A673 (cell line): ENCODE measurements at regions not wholly inside any gene's neighbourhood (a gene's known extent, or its start where the extent isn't known, plus 50 kb on each side); places are given as distances from the start of the nearest gene placed in this dataset.

Source experiments
- BruUV-seq: library from RNA; stranded (reverse); fragments of 400-500 nt; replicated peaks from 2 replicates; lab custom pipeline; 2021; lab: Mats Ljungman, UMichigan
- CTCF ChIA-PET: fragments of 300-600 bp; sonication (Branson Sonifier 250); formaldehyde crosslinking; loops from one replicate; lab custom pipeline; 2022; ENCODE audit warnings: antibody characterized with exemption; lab: Charles Lee
- POLR2A ChIA-PET: fragments of 300-600 bp; sonication (Branson Sonifier 250); formaldehyde crosslinking; loops from one replicate; lab custom pipeline; 2022; ENCODE audit warnings: antibody characterized with exemption; ENCODE audit not compliant: low non-redundant PET; lab: Charles Lee
- DNase-seq: peaks from one replicate; pipeline ENCODE4 v3.0.0-alpha.2; 2015; ENCODE audit warnings: low spot score
- H3K27ac ChIP-seq: fragments of 200-600 bp; sonication (generic); 2 replicates; pipeline ENCODE4 v1.5.1; 2016; ENCODE audit warnings: mixed run types, low read depth, mild to moderate bottlenecking, mixed read lengths, antibody characterized with exemption, low read length; ENCODE audit not compliant: poor library complexity, severe bottlenecking
- H3K27me3 ChIP-seq: fragments of 200-600 bp; sonication (generic); replicated peaks from 2 replicates; pipeline ENCODE4 v1.6.1; 2017; ENCODE audit warnings: mixed run types, low read depth, mild to moderate bottlenecking, mixed read lengths, antibody characterized with exemption, low read length; ENCODE audit not compliant: insufficient read depth, poor library complexity
- H3K36me3 ChIP-seq: fragments of 200-600 bp; sonication (generic); 2 replicates; pipeline ENCODE4 v1.6.1; 2016; ENCODE audit warnings: mixed run types, mild to moderate bottlenecking, mixed read lengths, antibody characterized with exemption, low read length; ENCODE audit not compliant: insufficient read depth, poor library complexity, severe bottlenecking
- H3K4me1 ChIP-seq: fragments of 200-600 bp; sonication (generic); 2 replicates; pipeline ENCODE4 v1.6.1; 2017; ENCODE audit warnings: mixed run types, mild to moderate bottlenecking, mixed read lengths, antibody characterized with exemption, low read length; ENCODE audit not compliant: insufficient read depth, poor library complexity, severe bottlenecking
- H3K4me3 ChIP-seq: fragments of 200-600 bp; sonication (generic); 2 replicates; pipeline ENCODE4 v1.5.1; 2016; ENCODE audit warnings: low read depth, mixed run types, mild to moderate bottlenecking, mixed read lengths, low read length; ENCODE audit not compliant: poor library complexity, severe bottlenecking
- H3K9me3 ChIP-seq: fragments of 200-600 bp; sonication (generic); 2 replicates; pipeline ENCODE4 v1.6.1; 2016; ENCODE audit warnings: mixed run types, low read depth, mild to moderate bottlenecking, mixed read lengths, antibody characterized with exemption, low read length; ENCODE audit not compliant: poor library complexity, severe bottlenecking
- EZH2 ChIP-seq: fragments of 200-600 bp; sonication (generic); IDR thresholded peaks from 2 replicates; pipeline ENCODE4 v1.6.1; 2017; ENCODE audit warnings: borderline replicate concordance, low read depth, mild to moderate bottlenecking, mixed read lengths, antibody characterized with exemption, low read length; ENCODE audit not compliant: poor library complexity, severe bottlenecking
- intact Hi-C: fragments of 100-400 bp; cut with micrococcal nuclease; formaldehyde crosslinking; loops from one replicate; pipeline ENCODE4 v1.10.0; 2022; ENCODE audit not compliant: unreplicated experiment
- TF ChIP-seq, protein P1 (sequence below): fragments of 300-800, 200-600 bp; sonication (generic); conservative IDR thresholded peaks from 2 replicates; pipeline ENCODE4 v1.5.1; 2017; ENCODE audit warnings: low read depth, mild to moderate bottlenecking, antibody characterized with exemption, low read length, moderate library complexity, mixed read lengths

DNA sequence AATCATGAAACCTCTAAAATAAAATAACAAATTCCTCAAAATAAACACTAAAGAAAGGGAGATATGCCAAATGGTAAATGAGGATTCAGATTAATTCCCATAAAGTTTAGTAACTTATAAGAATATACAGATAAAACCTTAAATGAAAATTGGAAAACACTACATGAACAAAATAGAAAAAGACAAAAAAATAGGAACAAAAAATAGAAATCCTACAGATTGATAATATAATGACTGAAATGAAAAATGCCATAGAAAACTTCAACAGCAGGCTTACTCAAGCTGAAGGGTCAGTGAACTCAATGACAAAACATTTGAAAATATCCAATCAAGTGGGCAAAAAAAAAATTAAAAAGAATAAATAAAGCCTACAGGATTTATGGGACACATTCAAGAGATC is 1784.8 kb downstream of the PCDH9 start:
- Histone ChIP-seq H3K9me3 (no peaks in the 10 kb centered on the region), H3K27ac (no peak overlapping the region), H3K4me3 (no peak overlapping the region), H3K36me3 (no peaks in the 10 kb centered on the region), H3K4me1 (no peaks in the 10 kb centered on the region), H3K27me3 (no peaks in the 10 kb centered on the region)
- BruUV-seq, result no TSS peak
- no peak for DNase-seq
- ChIA-PET CTCF (no interaction called here), POLR2A (no interaction called here)
- TF ChIP-seq EZH2, result no peak
- TF ChIP-seq, protein P1, sequence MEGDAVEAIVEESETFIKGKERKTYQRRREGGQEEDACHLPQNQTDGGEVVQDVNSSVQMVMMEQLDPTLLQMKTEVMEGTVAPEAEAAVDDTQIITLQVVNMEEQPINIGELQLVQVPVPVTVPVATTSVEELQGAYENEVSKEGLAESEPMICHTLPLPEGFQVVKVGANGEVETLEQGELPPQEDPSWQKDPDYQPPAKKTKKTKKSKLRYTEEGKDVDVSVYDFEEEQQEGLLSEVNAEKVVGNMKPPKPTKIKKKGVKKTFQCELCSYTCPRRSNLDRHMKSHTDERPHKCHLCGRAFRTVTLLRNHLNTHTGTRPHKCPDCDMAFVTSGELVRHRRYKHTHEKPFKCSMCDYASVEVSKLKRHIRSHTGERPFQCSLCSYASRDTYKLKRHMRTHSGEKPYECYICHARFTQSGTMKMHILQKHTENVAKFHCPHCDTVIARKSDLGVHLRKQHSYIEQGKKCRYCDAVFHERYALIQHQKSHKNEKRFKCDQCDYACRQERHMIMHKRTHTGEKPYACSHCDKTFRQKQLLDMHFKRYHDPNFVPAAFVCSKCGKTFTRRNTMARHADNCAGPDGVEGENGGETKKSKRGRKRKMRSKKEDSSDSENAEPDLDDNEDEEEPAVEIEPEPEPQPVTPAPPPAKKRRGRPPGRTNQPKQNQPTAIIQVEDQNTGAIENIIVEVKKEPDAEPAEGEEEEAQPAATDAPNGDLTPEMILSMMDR, result no peak
- intact Hi-C loops, result no loop called here

DNA sequence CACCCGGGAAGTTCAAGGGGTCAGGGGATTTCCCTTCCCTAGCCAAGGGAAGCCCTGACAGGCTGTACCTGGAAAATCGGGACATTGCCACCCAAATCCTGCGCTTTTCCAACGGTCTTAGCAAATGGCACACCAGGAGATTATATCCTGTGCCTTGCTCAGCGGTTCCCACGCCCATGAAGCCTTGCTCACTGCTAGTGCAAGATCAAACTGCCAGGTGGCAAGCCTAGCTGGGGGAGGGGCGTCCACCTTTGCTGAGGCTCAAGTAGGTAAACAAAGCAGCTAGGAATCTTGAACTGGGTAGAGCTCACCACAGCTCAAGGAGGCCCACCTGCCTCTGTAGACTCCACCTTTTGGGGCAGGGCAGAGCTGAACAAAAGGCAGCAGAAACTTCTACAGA is 1794.5 kb downstream of the PCDH9 start:
- POLR2A ChIA-PET, result no interaction called here
- no peaks in the 10 kb centered on the region for H3K27me3 ChIP-seq
- no peak overlapping the region for H3K27ac ChIP-seq
- CTCF ChIA-PET, result no interaction called here
- H3K4me3 ChIP-seq, result no peak overlapping the region
- no TSS peak for BruUV-seq
- no peak for DNase-seq
- H3K36me3 ChIP-seq, result no peaks in the 10 kb centered on the region
- intact Hi-C loops, result no loop called here
- no peaks in the 10 kb centered on the region for H3K9me3 ChIP-seq
- H3K4me1 ChIP-seq, result no peaks in the 10 kb centered on the region
- no peak for TF ChIP-seq EZH2
- TF ChIP-seq, protein P1, result no peak

DNA sequence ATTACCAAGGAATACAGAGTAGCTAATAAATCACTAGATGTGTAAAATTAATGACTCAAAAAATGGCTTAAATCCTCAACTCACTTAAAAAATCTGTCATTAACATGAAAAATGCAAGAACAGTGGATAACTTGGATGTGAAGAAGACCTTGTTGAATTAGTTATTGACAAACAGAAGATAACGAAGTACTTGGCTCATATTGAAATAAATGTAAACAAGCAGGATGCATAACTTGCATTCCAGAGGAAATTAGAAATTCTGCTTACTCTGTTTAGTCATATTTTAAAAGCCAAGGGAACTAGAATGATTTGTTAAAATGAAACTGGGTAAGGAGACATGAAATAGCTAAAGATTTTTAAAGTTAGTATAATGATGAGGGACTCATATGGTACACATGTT is 1812.2 kb downstream of the PCDH9 start:
- Histone ChIP-seq H3K9me3 (no peaks in the 10 kb centered on the region), H3K4me1 (no peaks in the 10 kb centered on the region), H3K27me3 (no peaks in the 10 kb centered on the region), H3K4me3 (no peak overlapping the region), H3K27ac (no peak overlapping the region), H3K36me3 (no peaks in the 10 kb centered on the region)
- ChIA-PET POLR2A (no interaction called here), CTCF (no interaction called here)
- TF ChIP-seq, protein P1, result no peak
- no peak for TF ChIP-seq EZH2
- intact Hi-C loops, result no loop called here
- no peak for DNase-seq
- no TSS peak for BruUV-seq
